Astrocyte (in vitro differentiated cells and primary cell): ENCODE measurements at regions not wholly inside any gene's neighbourhood (a gene's known extent, or its start where the extent isn't known, plus 50 kb on each side); places are given as distances from the start of the nearest gene placed in this dataset.

Experiments
- EZH2 ChIP-seq: IDR thresholded peaks from 2 replicates; pipeline ENCODE4 v1.6.1; 2012; ENCODE audit warnings: mild to moderate bottlenecking, low read length, inconsistent platforms; ENCODE audit not compliant: insufficient read depth
- TF ChIP-seq, protein P1 (sequence below): IDR thresholded peaks from 2 replicates; pipeline ENCODE4 v1.5.1; 2011; ENCODE audit warnings: low read depth, mild to moderate bottlenecking, inconsistent platforms, low read length, moderate library complexity; ENCODE audit not compliant: insufficient read depth

DNA sequence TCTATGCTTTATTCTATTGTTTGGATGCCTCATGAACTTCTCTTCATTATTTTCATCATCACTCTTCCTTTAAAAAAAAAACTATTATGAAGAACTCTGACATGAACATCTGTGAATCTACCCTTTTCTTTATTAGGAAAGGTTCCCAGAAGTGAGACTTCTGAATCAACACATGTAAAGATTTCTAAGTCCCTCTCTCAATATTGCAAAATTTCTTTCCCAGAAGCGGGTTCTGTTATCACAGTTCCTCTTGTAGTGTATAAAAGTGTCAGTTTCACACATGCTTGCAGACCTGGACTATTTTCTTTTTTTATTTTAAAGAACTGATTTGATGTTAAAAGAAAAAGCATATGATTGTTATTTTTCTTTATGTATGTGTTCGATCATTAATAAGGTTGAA lies 330.8 kb upstream of the KLF3 start:
- TF ChIP-seq, protein P1, sequence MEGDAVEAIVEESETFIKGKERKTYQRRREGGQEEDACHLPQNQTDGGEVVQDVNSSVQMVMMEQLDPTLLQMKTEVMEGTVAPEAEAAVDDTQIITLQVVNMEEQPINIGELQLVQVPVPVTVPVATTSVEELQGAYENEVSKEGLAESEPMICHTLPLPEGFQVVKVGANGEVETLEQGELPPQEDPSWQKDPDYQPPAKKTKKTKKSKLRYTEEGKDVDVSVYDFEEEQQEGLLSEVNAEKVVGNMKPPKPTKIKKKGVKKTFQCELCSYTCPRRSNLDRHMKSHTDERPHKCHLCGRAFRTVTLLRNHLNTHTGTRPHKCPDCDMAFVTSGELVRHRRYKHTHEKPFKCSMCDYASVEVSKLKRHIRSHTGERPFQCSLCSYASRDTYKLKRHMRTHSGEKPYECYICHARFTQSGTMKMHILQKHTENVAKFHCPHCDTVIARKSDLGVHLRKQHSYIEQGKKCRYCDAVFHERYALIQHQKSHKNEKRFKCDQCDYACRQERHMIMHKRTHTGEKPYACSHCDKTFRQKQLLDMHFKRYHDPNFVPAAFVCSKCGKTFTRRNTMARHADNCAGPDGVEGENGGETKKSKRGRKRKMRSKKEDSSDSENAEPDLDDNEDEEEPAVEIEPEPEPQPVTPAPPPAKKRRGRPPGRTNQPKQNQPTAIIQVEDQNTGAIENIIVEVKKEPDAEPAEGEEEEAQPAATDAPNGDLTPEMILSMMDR = no peak
- TF ChIP-seq EZH2 = no peak
